SK-N-SH (cell line): ENCODE measurements at regions not wholly inside any gene's neighbourhood (a gene's known extent, or its start where the extent isn't known, plus 50 kb on each side); places are given as distances from the start of the nearest gene placed in this dataset.

Source experiments
- EP300 ChIP-seq, 2 experiments: IDR thresholded peaks; 2 replicates each; pipeline versions ENCODE4 v1.4.0 to v1.6.1; 2012; ENCODE audit warnings: borderline replicate concordance in 1 of 2, low read depth in 1 of 2, low read length in 1 of 2
- EZH2phosphoT487 ChIP-seq: fragments of 200-600 bp; sonication (generic); IDR thresholded peaks from 2 replicates; pipeline ENCODE4 v1.6.1; 2017; ENCODE audit warnings: low read depth, mixed run types, mild to moderate bottlenecking, antibody characterized with exemption, moderate library complexity, borderline replicate concordance
- GATA2 ChIP-seq: sonication (generic); formaldehyde crosslinking; IDR thresholded peaks from 2 replicates; pipeline ENCODE4 v1.5.0; 2020; ENCODE audit warnings: mild to moderate bottlenecking, missing genetic modification reagents
- JUND ChIP-seq: IDR thresholded peaks from 2 replicates; pipeline ENCODE4 v1.4.0; 2012
- MXI1 ChIP-seq: IDR thresholded peaks from 2 replicates; pipeline ENCODE4 v1.6.1; 2012; ENCODE audit warnings: mild to moderate bottlenecking, low read depth, low read length, improper control_type of control experiment
- NRF1 ChIP-seq: IDR thresholded peaks from 2 replicates; pipeline ENCODE4 v1.6.1; 2012; ENCODE audit warnings: low read depth, mild to moderate bottlenecking, low read length
- POLR2AphosphoS5 ChIP-seq: IDR thresholded peaks from 2 replicates; pipeline ENCODE4 v1.6.1; 2012; ENCODE audit warnings: low read depth, low read length
- RAD21 ChIP-seq: IDR thresholded peaks from 2 replicates; pipeline ENCODE4 v1.6.1; 2012; ENCODE audit warnings: mild to moderate bottlenecking, low read length
- RCOR1 ChIP-seq: fragments of 150-350 bp; IDR thresholded peaks from 2 replicates; pipeline ENCODE4 v1.6.1; 2017; ENCODE audit warnings: antibody characterized with exemption, low read length
- TCF12 ChIP-seq: IDR thresholded peaks from 2 replicates; pipeline ENCODE4 v1.4.0; 2012
- YY1 ChIP-seq: IDR thresholded peaks from 2 replicates; pipeline ENCODE4 v1.4.0; 2012; ENCODE audit warnings: low read depth, mild to moderate bottlenecking
- TF ChIP-seq, protein P1 (sequence below): fragments of 200-600 bp; sonication (generic); IDR thresholded peaks from 2 replicates; pipeline ENCODE4 v1.6.1; 2017; ENCODE audit warnings: antibody characterized with exemption, mild to moderate bottlenecking, moderate library complexity
- TF ChIP-seq, protein P2 (sequence below): IDR thresholded peaks from 2 replicates; pipeline ENCODE4 v1.4.0; 2012; ENCODE audit warnings: low read depth

DNA sequence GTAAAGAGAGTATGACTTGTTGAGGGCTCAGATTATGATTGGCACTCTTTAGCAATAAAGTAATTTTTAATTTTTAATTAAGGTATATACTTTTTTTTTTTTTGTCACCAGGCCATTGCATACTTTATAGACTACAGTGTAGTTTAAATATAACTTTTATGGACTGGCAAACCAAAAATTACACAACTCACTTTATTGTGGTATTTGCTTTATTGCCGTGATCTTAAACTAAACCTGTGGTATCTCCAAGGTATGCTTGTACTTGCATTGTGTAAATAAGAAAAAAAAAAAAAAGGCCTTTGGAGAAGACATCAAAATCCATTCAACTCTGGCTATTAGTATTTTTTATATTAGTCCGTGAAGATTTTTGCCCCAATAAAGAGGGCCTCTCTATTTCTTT, 646.7 kb upstream of the FOXG1 start:
- TF ChIP-seq, protein P1, sequence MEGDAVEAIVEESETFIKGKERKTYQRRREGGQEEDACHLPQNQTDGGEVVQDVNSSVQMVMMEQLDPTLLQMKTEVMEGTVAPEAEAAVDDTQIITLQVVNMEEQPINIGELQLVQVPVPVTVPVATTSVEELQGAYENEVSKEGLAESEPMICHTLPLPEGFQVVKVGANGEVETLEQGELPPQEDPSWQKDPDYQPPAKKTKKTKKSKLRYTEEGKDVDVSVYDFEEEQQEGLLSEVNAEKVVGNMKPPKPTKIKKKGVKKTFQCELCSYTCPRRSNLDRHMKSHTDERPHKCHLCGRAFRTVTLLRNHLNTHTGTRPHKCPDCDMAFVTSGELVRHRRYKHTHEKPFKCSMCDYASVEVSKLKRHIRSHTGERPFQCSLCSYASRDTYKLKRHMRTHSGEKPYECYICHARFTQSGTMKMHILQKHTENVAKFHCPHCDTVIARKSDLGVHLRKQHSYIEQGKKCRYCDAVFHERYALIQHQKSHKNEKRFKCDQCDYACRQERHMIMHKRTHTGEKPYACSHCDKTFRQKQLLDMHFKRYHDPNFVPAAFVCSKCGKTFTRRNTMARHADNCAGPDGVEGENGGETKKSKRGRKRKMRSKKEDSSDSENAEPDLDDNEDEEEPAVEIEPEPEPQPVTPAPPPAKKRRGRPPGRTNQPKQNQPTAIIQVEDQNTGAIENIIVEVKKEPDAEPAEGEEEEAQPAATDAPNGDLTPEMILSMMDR, result no peak
- TF ChIP-seq, protein P2, sequence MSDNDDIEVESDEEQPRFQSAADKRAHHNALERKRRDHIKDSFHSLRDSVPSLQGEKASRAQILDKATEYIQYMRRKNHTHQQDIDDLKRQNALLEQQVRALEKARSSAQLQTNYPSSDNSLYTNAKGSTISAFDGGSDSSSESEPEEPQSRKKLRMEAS, result no peak
- TF ChIP-seq EP300 (IDR thresholded peaks at IDR 0.05; ENCODE audit: borderline replicate concordance in 1 of 2, low read depth in 1 of 2, low read length in 1 of 2), result no peak
- TF ChIP-seq TCF12, result no peak
- TF ChIP-seq NRF1, result no peak
- TF ChIP-seq POLR2AphosphoS5, result no peak
- no peak for TF ChIP-seq RCOR1
- TF ChIP-seq EZH2phosphoT487, result no peak
- TF ChIP-seq MXI1, result no peak
- no peak for TF ChIP-seq JUND
- no peak for TF ChIP-seq RAD21
- TF ChIP-seq GATA2 (CRISPR knock-in tag), result no peak
- no peak for TF ChIP-seq YY1
